K562 (cell line): ENCODE measurements at regions not wholly inside any gene's neighbourhood (a gene's known extent, or its start where the extent isn't known, plus 50 kb on each side); places are given as distances from the start of the nearest gene placed in this dataset.

Experiments
- ARID3A ChIP-seq: IDR thresholded peaks from 2 replicates; pipeline ENCODE4 v1.6.1; 2012; ENCODE audit warnings: low read depth, low read length, improper control_type of control experiment, borderline replicate concordance
- CHD2 ChIP-seq: IDR thresholded peaks from 2 replicates; pipeline ENCODE4 v1.6.1; 2011; ENCODE audit warnings: low read depth, low read length
- ZNF311 ChIP-seq: fragments of 250-450 bp; sonication (Bioruptor Pico); IDR thresholded peaks from 2 replicates; pipeline ENCODE4 v1.4.0; 2020; ENCODE audit warnings: mild to moderate bottlenecking, moderate library complexity
- ZNF644 ChIP-seq: fragments of 200-800 bp; sonication (Bioruptor generic); IDR thresholded peaks from 2 replicates; pipeline ENCODE4 v1.6.1; 2016; ENCODE audit warnings: low read depth, missing genetic modification characterization, missing compliant biosample characterization

- TF ChIP-seq CHD2 (no peak), ZNF644 (tag) (no peak), ZNF311 (CRISPR knock-in tag) (no peak), ARID3A (no peak)
Observed at GRCh38 chr6:22433745-22434144, 135.6 kb upstream of the HDGFL1 start.
